ENCODE measurements at regions not wholly inside any gene's neighbourhood (a gene's known extent, or its start where the extent isn't known, plus 50 kb on each side); places are given as distances from the start of the nearest gene placed in this dataset.

DNA sequence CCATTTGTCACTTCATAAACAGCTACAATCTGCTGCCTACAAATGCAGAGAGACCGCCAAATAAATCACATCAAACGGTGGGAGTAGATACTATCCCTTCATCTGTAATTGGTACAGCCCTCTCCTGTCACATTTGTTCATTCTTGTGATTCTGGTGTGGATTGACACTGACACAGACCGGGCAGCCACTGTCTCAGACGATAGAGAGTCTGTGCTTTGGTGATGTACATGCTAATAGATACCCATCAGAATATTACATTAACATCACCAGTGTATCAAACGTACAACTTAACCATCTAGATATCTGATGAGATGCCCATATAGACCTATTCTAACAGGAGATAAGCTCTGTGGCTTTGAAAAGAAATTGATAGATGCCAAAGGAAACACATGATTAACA lies 419.7 kb upstream of the ZEB2 start:
- ChIA-PET CTCF (no interaction called here), POLR2A (ENCODE audit: low non-redundant PET) (no interaction called here)
- intact Hi-C loops (cut with micrococcal nuclease; ENCODE audit: unreplicated experiment), result no loop called here
- Histone ChIP-seq H3K27ac (ENCODE audit: low read depth, low read length, poor library complexity, severe bottlenecking) (peak overlapping the region; percentile 92), H3K36me3 (ENCODE audit: insufficient read depth, low read length, poor library complexity, severe bottlenecking) (no peaks in the 10 kb centered on the region), H3K27me3 (replicated peaks; ENCODE audit: insufficient read depth, low read depth, low read length, poor library complexity) (no peaks in the 10 kb centered on the region), H3K9me3 (ENCODE audit: low read depth, low read length, poor library complexity, severe bottlenecking) (no peaks in the 10 kb centered on the region), H3K4me3 (ENCODE audit: low read depth, low read length, poor library complexity, severe bottlenecking) (no peak overlapping the region), H3K4me1 (ENCODE audit: insufficient read depth, low read length, poor library complexity, severe bottlenecking) (peaks cover 79% of the 10 kb centered on the region)
- no peak for DNase-seq (ENCODE audit: low spot score)
- TF ChIP-seq, protein P1, sequence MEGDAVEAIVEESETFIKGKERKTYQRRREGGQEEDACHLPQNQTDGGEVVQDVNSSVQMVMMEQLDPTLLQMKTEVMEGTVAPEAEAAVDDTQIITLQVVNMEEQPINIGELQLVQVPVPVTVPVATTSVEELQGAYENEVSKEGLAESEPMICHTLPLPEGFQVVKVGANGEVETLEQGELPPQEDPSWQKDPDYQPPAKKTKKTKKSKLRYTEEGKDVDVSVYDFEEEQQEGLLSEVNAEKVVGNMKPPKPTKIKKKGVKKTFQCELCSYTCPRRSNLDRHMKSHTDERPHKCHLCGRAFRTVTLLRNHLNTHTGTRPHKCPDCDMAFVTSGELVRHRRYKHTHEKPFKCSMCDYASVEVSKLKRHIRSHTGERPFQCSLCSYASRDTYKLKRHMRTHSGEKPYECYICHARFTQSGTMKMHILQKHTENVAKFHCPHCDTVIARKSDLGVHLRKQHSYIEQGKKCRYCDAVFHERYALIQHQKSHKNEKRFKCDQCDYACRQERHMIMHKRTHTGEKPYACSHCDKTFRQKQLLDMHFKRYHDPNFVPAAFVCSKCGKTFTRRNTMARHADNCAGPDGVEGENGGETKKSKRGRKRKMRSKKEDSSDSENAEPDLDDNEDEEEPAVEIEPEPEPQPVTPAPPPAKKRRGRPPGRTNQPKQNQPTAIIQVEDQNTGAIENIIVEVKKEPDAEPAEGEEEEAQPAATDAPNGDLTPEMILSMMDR (conservative IDR thresholded peaks at IDR 0.05; ENCODE audit: low read depth, low read length), result no peak
- no peak for TF ChIP-seq EZH2 (IDR thresholded peaks at IDR 0.05; ENCODE audit: borderline replicate concordance, low read depth, low read length, poor library complexity, severe bottlenecking)
- no TSS peak for BruUV-seq (replicated peaks)

DNA sequence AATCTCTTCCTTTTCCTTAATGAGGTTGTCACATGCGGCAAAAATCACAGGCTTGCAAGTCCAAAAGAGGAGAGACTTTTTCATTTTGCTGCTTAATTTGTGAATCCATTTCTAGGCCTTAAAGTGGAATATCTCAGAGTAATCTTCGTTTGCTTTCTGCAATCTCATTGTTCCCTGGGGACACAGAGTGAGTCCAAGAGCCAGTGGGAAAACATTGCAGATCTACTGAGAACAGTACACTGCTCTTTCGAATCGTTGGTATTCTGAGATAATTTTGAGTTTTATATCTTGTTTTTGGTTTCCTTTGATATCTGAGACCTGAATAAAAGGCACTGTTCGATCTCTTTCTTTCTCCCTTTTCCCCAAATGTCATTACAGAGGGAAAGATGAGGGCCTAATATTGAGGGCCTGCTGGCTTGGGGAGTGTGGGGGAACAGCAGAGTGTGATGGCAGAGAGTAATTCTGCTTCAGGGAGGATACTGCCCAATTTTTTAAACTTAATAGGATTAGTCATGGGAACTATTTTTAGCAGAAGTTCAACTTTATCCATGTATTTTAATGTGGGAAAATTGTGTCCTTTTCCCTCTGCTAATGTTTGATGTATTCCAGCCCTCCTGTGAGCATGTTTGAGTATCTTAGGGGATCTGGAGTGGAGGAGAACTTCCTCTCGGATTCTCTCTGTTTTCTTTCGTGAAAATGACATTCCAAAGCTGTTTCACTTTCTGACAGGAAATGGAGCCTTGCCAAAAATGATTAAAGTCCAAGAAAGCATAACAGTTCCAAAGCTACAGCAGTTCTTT lies 418.2 kb upstream of the ZEB2 start:
- H3K27me3 ChIP-seq (replicated peaks; ENCODE audit: insufficient read depth, low read depth, low read length, poor library complexity), result no peaks in the 10 kb centered on the region
- TF ChIP-seq, protein P1 (conservative IDR thresholded peaks at IDR 0.05; ENCODE audit: low read depth, low read length), result no peak
- TF ChIP-seq EZH2 (IDR thresholded peaks at IDR 0.05; ENCODE audit: borderline replicate concordance, low read depth, low read length, poor library complexity, severe bottlenecking), result no peak
- POLR2A ChIA-PET (ENCODE audit: low non-redundant PET), result interaction anchor here (0.6 kb wide), 1 partner anchor 1189 kb away, joined by 3 read pairs; no protein-coding TSS in a partner anchor
- H3K36me3 ChIP-seq (ENCODE audit: insufficient read depth, low read length, poor library complexity, severe bottlenecking), result no peaks in the 10 kb centered on the region
- peak; percentile 93 for DNase-seq (ENCODE audit: low spot score)
- no peaks in the 10 kb centered on the region for H3K9me3 ChIP-seq (ENCODE audit: low read depth, low read length, poor library complexity, severe bottlenecking)
- peak overlapping the region; percentile 20 for H3K4me3 ChIP-seq (ENCODE audit: low read depth, low read length, poor library complexity, severe bottlenecking)
- BruUV-seq (replicated peaks), result no TSS peak
- intact Hi-C loops (cut with micrococcal nuclease; ENCODE audit: unreplicated experiment), result no loop called here
- H3K4me1 ChIP-seq (ENCODE audit: insufficient read depth, low read length, poor library complexity, severe bottlenecking), result peaks cover 65% of the 10 kb centered on the region
- peak overlapping the region; percentile 92 for H3K27ac ChIP-seq (ENCODE audit: low read depth, low read length, poor library complexity, severe bottlenecking)
- CTCF ChIA-PET, result no interaction called here

DNA sequence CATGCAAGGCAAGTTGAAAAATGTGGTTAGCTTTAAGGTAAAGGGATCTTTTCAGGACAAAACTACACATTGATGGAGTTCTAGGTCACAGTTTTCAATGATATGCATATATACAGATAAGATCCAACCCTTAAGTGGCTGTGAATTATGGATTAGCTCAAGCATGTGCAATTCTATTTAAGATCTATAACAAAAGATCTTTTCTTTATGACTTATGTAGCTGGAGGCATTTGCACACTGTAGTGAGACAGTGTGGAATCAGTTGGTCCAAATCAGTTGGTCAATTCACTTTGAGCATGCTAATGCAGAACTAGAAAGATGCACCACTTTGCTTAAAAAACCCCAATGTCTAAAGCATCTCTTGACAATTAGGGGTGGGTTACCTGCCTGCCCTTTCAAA lies 417.1 kb upstream of the ZEB2 start:
- Histone ChIP-seq H3K36me3 (ENCODE audit: insufficient read depth, low read length, poor library complexity, severe bottlenecking) (no peaks in the 10 kb centered on the region), H3K4me3 (ENCODE audit: low read depth, low read length, poor library complexity, severe bottlenecking) (no peak overlapping the region), H3K9me3 (ENCODE audit: low read depth, low read length, poor library complexity, severe bottlenecking) (no peaks in the 10 kb centered on the region), H3K27ac (ENCODE audit: low read depth, low read length, poor library complexity, severe bottlenecking) (peak overlapping the region; percentile 92), H3K4me1 (ENCODE audit: insufficient read depth, low read length, poor library complexity, severe bottlenecking) (peaks cover 56% of the 10 kb centered on the region), H3K27me3 (replicated peaks; ENCODE audit: insufficient read depth, low read depth, low read length, poor library complexity) (no peaks in the 10 kb centered on the region)
- intact Hi-C loops (cut with micrococcal nuclease; ENCODE audit: unreplicated experiment), result no loop called here
- ChIA-PET CTCF (no interaction called here), POLR2A (ENCODE audit: low non-redundant PET) (no interaction called here)
- no TSS peak for BruUV-seq (replicated peaks)
- TF ChIP-seq, protein P1 (conservative IDR thresholded peaks at IDR 0.05; ENCODE audit: low read depth, low read length), result no peak
- TF ChIP-seq EZH2 (IDR thresholded peaks at IDR 0.05; ENCODE audit: borderline replicate concordance, low read depth, low read length, poor library complexity, severe bottlenecking), result no peak
- DNase-seq (ENCODE audit: low spot score), result no peak
